HG03039 (cell line): ENCODE measurements at regions not wholly inside any gene's neighbourhood (a gene's known extent, or its start where the extent isn't known, plus 50 kb on each side); places are given as distances from the start of the nearest gene placed in this dataset.
"Not testable (repeated sequence)": the region's sequence is repeated elsewhere in the genome, so short reads cannot be mapped to it uniquely, and the experiment has no call there.

Experiments used
- ATAC-seq: cut with Tn5 transposase; IDR thresholded peaks from one replicate; pipeline ENCODE4 v1.9.1; 2021; ENCODE audit warnings: mild to moderate bottlenecking, moderate library complexity; ENCODE audit not compliant: unreplicated experiment

GRCh38 chr10:44013981-44014380, 365.3 kb upstream of the ZNF32 start:
- ATAC-seq = no peak

- no peak for ATAC-seq
These were observed 364.2 kb upstream of the ZNF32 start for GRCh38 chr10:44012921-44013320.

GRCh38 chr10:44011603-44011981, 362.9 kb upstream of the ZNF32 start:
- ATAC-seq = no peak

- peak; percentile 91 for ATAC-seq
These were observed 362.4 kb upstream of the ZNF32 start for GRCh38 chr10:44010873-44011602.

- ATAC-seq = no peak
These were observed 361.4 kb upstream of the ZNF32 start for GRCh38 chr10:44009891-44010632.

- no peak for ATAC-seq
These were observed 360.4 kb upstream of the ZNF32 start for GRCh38 chr10:44008917-44009709.

- ATAC-seq = no peak
These were observed 359.7 kb upstream of the ZNF32 start for GRCh38 chr10:44008270-44008916.

GRCh38 chr10:44006771-44007170, 358.1 kb upstream of the ZNF32 start:
- no peak for ATAC-seq

GRCh38 chr10:44005788-44006099, 357.1 kb upstream of the ZNF32 start:
- ATAC-seq = no peak

- ATAC-seq = no peak
These were observed 356.5 kb upstream of the ZNF32 start for GRCh38 chr10:44004913-44005787.

GRCh38 chr10:43998021-43998809, 349.5 kb upstream of the ZNF32 start:
- ATAC-seq = no peak

GRCh38 chr10:43997330-43997729, 348.6 kb upstream of the ZNF32 start:
- ATAC-seq = no peak

- no peak for ATAC-seq
These were observed 345.9 kb upstream of the ZNF32 start for GRCh38 chr10:43994539-43994938.

GRCh38 chr10:43992816-43993215, 344.1 kb upstream of the ZNF32 start:
- not testable (repeated sequence) for ATAC-seq

GRCh38 chr10:43986374-43986773, 337.7 kb upstream of the ZNF32 start:
- ATAC-seq = no peak

- ATAC-seq = no peak
These were observed 337.3 kb upstream of the ZNF32 start for GRCh38 chr10:43985941-43986340.

GRCh38 chr10:43983856-43984271, 335.2 kb upstream of the ZNF32 start:
- ATAC-seq = no peak

GRCh38 chr10:43983405-43983804, 334.7 kb upstream of the ZNF32 start:
- no peak for ATAC-seq

- no peak for ATAC-seq
These were observed 333.6 kb upstream of the ZNF32 start for GRCh38 chr10:43982250-43982649.

GRCh38 chr10:43981696-43982095, 333.0 kb upstream of the ZNF32 start:
- no peak for ATAC-seq
